ENCODE measurements at regions not wholly inside any gene's neighbourhood (a gene's known extent, or its start where the extent isn't known, plus 50 kb on each side); places are given as distances from the start of the nearest gene placed in this dataset.

DNA sequence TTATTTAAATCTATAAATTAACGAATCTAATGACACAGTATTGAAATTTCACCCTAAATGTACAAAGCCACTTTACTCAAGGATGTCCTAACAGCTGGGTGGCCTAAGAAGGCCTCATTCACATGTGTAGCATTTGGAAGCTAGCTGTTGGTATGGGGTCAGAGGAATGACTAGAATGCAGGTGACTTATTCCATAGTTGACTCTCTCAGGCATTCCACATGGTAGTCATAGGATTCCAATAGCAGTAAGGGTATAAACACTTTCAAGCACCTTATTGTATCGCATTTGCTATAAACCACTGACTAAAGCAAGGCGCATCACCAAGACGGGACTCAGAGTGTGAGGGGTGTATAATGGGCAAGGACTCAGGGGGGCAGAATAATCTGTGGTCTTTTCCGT, 294.8 kb upstream of the EPHA3 start:
- Histone ChIP-seq H2BK20ac (ENCODE audit: low read length) (no peak overlapping the region), H3K9me3 (ENCODE audit: insufficient read depth in 2 of 2, low read depth in 1 of 2, low read length in 1 of 2) (no peaks in the 10 kb centered on the region), H3K9ac (replicated peaks in 1 of 4; ENCODE audit: extremely low read depth in 1 of 4, low read depth in 3 of 4, low read length in 3 of 4) (no peak overlapping the region), H3K14ac (ENCODE audit: insufficient read length) (no peak overlapping the region), H2AFZ (ENCODE audit: low read length) (no peak overlapping the region), H3K27me3 (replicated peaks in 1 of 4; ENCODE audit: control insufficient read depth in 3 of 4, extremely low read depth in 1 of 4, insufficient read depth in 3 of 4, low read length in 3 of 4) (no peaks in the 10 kb centered on the region), H3K23ac (ENCODE audit: insufficient read length) (no peak overlapping the region), H3K23me2 (ENCODE audit: low read depth, low read length) (no peaks in the 10 kb centered on the region), H4K5ac (ENCODE audit: insufficient read length, low read depth, low read length) (no peak overlapping the region), H3K4me2 (ENCODE audit: insufficient read depth in 1 of 2, low read depth in 2 of 2, low read length in 2 of 2) (no peak overlapping the region), H3K56ac (replicated peaks; ENCODE audit: insufficient read length, low read depth, low read length) (no peak overlapping the region), H4K20me1 (replicated peaks in 1 of 2; ENCODE audit: control insufficient read depth in 1 of 2, insufficient read depth in 2 of 2, low read length in 2 of 2) (no peaks in the 10 kb centered on the region), H2BK15ac (ENCODE audit: low read length) (no peak overlapping the region), H2BK120ac (replicated peaks; ENCODE audit: low read depth, low read length) (no peak overlapping the region), H3K79me1 (ENCODE audit: low read depth, low read length) (no peaks in the 10 kb centered on the region), H3K4me3 (ENCODE audit: extremely low read depth in 1 of 4, insufficient read depth in 2 of 4, low read depth in 3 of 4, low read length in 4 of 4) (no peak overlapping the region), H3K36me3 (ENCODE audit: control insufficient read depth in 2 of 4, insufficient read depth in 4 of 4, low read length in 3 of 4) (no peaks in the 10 kb centered on the region), H4K8ac (ENCODE audit: extremely low read depth, insufficient read depth, low read length) (no peak overlapping the region), H2BK5ac (ENCODE audit: low read depth, low read length) (no peak overlapping the region), H3K18ac (ENCODE audit: extremely low read depth, low read length) (no peak overlapping the region), H4K91ac (replicated peaks; ENCODE audit: insufficient read length, low read length) (no peak overlapping the region), H3K4ac (replicated peaks; ENCODE audit: insufficient read length, low read depth, low read length) (no peak overlapping the region), H2BK12ac (ENCODE audit: low read depth, low read length) (no peak overlapping the region), H3K27ac (ENCODE audit: low read depth, low read length) (no peak overlapping the region), H2AK5ac (ENCODE audit: low read depth, low read length) (no peak overlapping the region), H3K79me2 (ENCODE audit: control insufficient read depth in 1 of 2, insufficient read depth in 2 of 2, low read length in 2 of 2) (no peaks in the 10 kb centered on the region), H3K4me1 (replicated peaks in 1 of 4; ENCODE audit: control insufficient read depth in 3 of 4, insufficient read depth in 4 of 4, low read length in 3 of 4) (no peaks in the 10 kb centered on the region)
- WGBS, 2 experiments (ENCODE audit: extremely low coverage in 1 of 2, insufficient coverage in 1 of 2, insufficient read length in 1 of 2, insufficient replicate concordance in 2 of 2, low coverage in 1 of 2, low lambda C conversion rate in 2 of 2, missing lambda C conversion rate in 1 of 2), result 97% methylated on average over 5 of the region's 5 CpGs; no CpG with 5 or more reads in 1 of the 2 experiments
- FAIRE-seq, result no peak
- no peak for DNase-seq (ENCODE audit: low read depth in 1 of 2, low spot score in 2 of 2)
- CTCF ChIA-PET (ENCODE audit: partially characterized antibody), result interaction anchor here (0.7 kb wide), 1 partner anchor 722 kb away, joined by 3 read pairs; no protein-coding TSS in a partner anchor
- TF ChIP-seq BCL11A (IDR thresholded peaks at IDR 0.05; ENCODE audit: low read depth in 2 of 2, low read length in 2 of 2) (no peak), TEAD4 (IDR thresholded peaks at IDR 0.05; ENCODE audit: low read depth, low read length) (no peak), RBBP5 (IDR thresholded peaks at IDR 0.05; ENCODE audit: borderline replicate concordance, low read depth, low read length) (no peak), HDAC6 (IDR thresholded peaks at IDR 0.05; ENCODE audit: low read depth, low read length) (no peak), BACH1 (IDR thresholded peaks at IDR 0.05; ENCODE audit: low read length) (no peak), SRF (IDR thresholded peaks at IDR 0.05; ENCODE audit: low read depth, low read length) (no peak)
- POLR2A ChIA-PET (ENCODE audit: partially characterized antibody), result no interaction called here

Data from H1 (cell line).